Activated CD4-positive, alpha-beta T cell treated with anti-CD3 and anti-CD28 coated beads for 36 hours (primary cell): ENCODE measurements at regions not wholly inside any gene's neighbourhood (a gene's known extent, or its start where the extent isn't known, plus 50 kb on each side); places are given as distances from the start of the nearest gene placed in this dataset.
"Not testable (repeated sequence)": the region's sequence is repeated elsewhere in the genome, so short reads cannot be mapped to it uniquely, and the experiment has no call there.

Experiments
- ATAC-seq: fragments of 200-7000 bp; cut with Tn5 transposase; one replicate; pipeline ENCODE4 v1.10.0; 2021; ENCODE audit warnings: mild to moderate bottlenecking, moderate library complexity
- CTCF ChIA-PET: fragments of 350-600 bp; sonication (Branson Sonifier 250); formaldehyde crosslinking; loops from one replicate; lab custom pipeline; 2021; ENCODE audit warnings: antibody characterized with exemption; lab: Charles Lee
- POLR2A ChIA-PET: fragments of 350-600 bp; sonication (Branson Sonifier 250); formaldehyde crosslinking; loops from one replicate; lab custom pipeline; 2021; ENCODE audit warnings: antibody characterized with exemption, inconsistent platforms; lab: Charles Lee
- DNase-seq: peaks from one replicate; pipeline ENCODE4 v3.0.0-alpha.2; 2020
- H3K27ac Mint-ChIP-seq: one replicate; pipeline ENCODE4 v1.8.0; 2021; ENCODE audit warnings: mixed read lengths
- H3K27me3 Mint-ChIP-seq: one replicate; pipeline ENCODE4 v1.8.0; 2021; ENCODE audit warnings: mixed read lengths
- H3K36me3 Mint-ChIP-seq: one replicate; pipeline ENCODE4 v1.8.0; 2021; ENCODE audit warnings: low read depth, mixed read lengths
- H3K4me1 Mint-ChIP-seq: one replicate; pipeline ENCODE4 v1.8.0; 2021; ENCODE audit warnings: mixed read lengths
- H3K4me3 Mint-ChIP-seq: one replicate; pipeline ENCODE4 v1.8.0; 2021; ENCODE audit warnings: mild to moderate bottlenecking, moderate library complexity, mixed read lengths
- H3K9me3 Mint-ChIP-seq: one replicate; pipeline ENCODE4 v1.8.0; 2021; ENCODE audit warnings: low read depth, mixed read lengths
- intact Hi-C, 2 experiments: fragments of 100-400 bp; cut with DNase I in 1 of 2; cut with micrococcal nuclease in 1 of 2; formaldehyde crosslinking; loops; one replicate each; pipeline versions ENCODE4 v1.14.2 to v1.15.1; 2022 to 2024; cut with DNase I, micrococcal nuclease

DNA sequence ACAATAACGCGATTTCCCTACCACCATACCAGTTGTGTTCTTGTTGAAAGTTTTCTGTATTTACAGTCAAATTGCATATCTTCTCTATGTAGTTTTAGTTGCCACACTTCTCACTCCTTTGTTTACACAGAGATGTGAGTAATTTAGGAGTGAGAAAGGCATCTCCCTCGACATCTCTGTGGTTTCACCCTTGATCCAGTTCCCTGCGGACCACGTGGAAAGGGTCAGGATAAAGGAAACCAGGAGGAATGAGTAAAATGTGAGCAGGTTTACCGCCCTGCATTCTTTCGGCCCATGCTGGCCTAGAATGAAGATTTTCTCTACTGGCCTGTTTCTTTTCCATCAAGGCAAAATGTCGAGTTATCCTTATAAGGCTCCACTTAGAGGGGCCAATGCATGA, 83.2 kb upstream of the WIPF3 start:
- intact Hi-C loops, POLR2A ChIA-PET, H3K4me3 Mint-ChIP-seq: not testable (repeated sequence)

DNA sequence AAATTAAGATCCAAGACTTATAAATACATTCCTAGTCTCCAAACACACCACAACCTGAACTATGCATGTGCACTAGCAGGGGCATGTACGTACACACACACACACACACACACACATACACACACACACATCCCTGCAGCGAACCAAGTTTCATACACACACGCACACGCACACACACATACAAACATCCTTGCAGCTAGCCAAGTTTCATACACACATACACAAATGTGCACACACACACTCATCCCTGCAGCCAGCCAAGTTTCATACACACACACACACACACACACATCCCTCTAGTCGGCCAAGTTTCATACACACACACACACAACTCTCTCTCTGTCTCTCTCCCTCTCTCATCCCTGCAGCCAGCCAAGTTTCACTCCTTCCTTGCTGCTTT, 82.7 kb upstream of the WIPF3 start:
- ChIA-PET POLR2A (no interaction called here), CTCF (no interaction called here)
- no peak for DNase-seq
- no peaks in the 10 kb centered on the region for H3K36me3 Mint-ChIP-seq
- H3K9me3 Mint-ChIP-seq: no peaks in the 10 kb centered on the region
- H3K27ac Mint-ChIP-seq: no peak overlapping the region
- intact Hi-C loops: no loop called here
- H3K4me1 Mint-ChIP-seq: no peaks in the 10 kb centered on the region
- ATAC-seq: no peak
- H3K4me3 Mint-ChIP-seq: no peak overlapping the region
- peaks cover under 1% of the 10 kb centered on the region for H3K27me3 Mint-ChIP-seq

More for the DNA sequence above, 83.2 kb upstream of the WIPF3 start:
- H3K27ac Mint-ChIP-seq, H3K9me3 Mint-ChIP-seq, H3K36me3 Mint-ChIP-seq, H3K27me3 Mint-ChIP-seq, H3K4me1 Mint-ChIP-seq, ATAC-seq, CTCF ChIA-PET, DNase-seq: not testable (repeated sequence)

DNA sequence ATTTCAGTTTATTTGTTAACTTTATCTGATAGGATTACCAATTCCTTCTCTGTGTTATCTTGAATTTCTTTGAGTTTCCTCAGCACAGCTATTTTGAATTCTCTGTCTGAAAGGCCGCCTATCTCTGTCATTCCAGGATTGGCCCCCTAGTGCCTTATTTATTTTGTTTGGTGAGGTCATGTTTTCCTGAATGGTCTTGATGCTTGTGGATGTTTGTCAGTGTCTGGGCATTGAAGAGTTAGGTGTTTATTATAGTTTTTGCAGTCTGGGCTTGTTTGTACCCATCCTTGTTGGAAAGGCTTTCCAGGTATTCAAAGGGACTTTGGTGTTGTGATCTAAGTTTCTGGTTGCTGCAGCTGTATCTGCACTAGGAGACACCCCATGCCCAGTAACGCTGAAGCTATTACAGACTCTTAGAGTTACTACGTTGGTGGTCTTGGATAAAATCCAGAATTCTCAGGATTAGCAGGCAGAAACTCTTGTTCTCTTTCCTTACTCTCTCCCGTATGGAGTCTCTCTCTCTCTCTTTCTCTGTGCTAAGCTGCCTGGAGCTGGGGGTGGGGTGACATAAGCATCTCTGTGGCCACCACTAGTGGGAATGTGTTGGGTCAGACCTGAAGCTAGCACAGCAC, 76.7 kb upstream of the WIPF3 start:
- H3K4me1 Mint-ChIP-seq, DNase-seq, H3K9me3 Mint-ChIP-seq, H3K36me3 Mint-ChIP-seq, intact Hi-C loops, H3K27ac Mint-ChIP-seq, CTCF ChIA-PET, H3K4me3 Mint-ChIP-seq, ATAC-seq, POLR2A ChIA-PET: not testable (repeated sequence)
- peaks cover 11% of the 10 kb centered on the region for H3K27me3 Mint-ChIP-seq

DNA sequence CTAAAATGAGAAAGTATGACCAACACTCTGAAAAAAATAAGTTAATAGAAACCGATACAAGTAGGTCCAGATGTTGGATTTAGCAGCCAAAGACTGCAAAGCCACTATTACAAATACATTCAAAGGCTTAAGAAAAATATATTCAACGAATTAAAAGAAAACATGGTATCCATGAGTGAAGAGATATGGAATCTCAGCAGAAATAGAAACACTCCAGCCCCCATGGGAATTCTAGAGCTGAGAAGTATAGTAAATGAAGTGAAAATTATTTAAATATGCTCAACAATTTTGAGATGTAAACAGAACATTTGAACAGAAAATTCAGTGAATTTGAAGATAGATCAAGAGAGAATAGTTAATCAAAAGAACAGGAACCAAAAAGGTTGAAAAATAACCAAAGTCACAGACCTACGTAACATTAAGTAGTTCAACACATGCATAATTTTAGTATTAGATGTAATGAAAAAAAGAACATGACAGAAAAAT, 72.0 kb upstream of the WIPF3 start:
- no peak for ATAC-seq
- intact Hi-C loops: no loop called here
- CTCF ChIA-PET: no interaction called here

DNA sequence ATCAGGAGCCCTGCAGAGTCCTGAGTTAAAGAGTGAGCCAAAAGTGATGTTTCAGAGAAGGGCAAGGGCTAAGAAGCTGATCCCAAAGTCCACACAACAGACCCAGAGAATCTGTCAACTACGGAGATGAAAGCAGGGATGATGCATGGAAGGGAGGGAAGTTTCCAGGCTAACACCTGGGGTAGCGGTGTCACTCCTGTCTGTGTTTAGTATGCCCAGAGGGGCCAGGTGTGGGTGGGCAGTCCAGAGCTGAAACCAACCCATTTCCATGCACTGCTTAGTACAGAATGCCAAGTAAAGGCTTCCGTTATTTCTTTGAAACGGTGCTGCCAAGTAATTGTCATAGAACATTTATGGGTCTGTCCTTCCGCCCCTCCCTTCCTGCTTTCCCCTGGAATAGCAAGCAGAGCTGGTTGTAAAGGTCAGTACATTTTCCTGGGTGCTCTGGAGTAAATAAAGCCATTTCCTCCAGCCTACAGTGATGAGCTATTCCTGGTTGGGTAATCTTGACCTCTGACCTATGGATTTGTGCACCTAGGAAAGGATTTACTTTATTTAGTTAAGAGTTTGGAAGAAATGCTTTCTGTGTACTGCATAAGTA, 58.6 kb upstream of the WIPF3 start:
- H3K9me3 Mint-ChIP-seq, H3K27me3 Mint-ChIP-seq, H3K4me1 Mint-ChIP-seq, H3K36me3 Mint-ChIP-seq, DNase-seq, H3K27ac Mint-ChIP-seq, H3K4me3 Mint-ChIP-seq, POLR2A ChIA-PET, ATAC-seq: not testable (repeated sequence)
- intact Hi-C loops: loop anchor here (1.0 to 10.0 kb wide), 4 partner anchors 113 to 315 kb away; no protein-coding TSS in a partner anchor
- CTCF ChIA-PET: interaction anchor here (0.9 to 2.2 kb wide), 3 partner anchors 106 to 314 kb away, joined by 3 to 13 read pairs (median 3); no protein-coding TSS in a partner anchor

More for the DNA sequence above, 72.0 kb upstream of the WIPF3 start:
- Mint-ChIP-seq H3K9me3 (no peaks in the 10 kb centered on the region), H3K36me3 (no peaks in the 10 kb centered on the region), H3K27me3 (peaks cover 10% of the 10 kb centered on the region), H3K4me3 (no peak overlapping the region), H3K27ac (no peak overlapping the region), H3K4me1 (no peaks in the 10 kb centered on the region)
- no peak for DNase-seq
- POLR2A ChIA-PET: no interaction called here

DNA sequence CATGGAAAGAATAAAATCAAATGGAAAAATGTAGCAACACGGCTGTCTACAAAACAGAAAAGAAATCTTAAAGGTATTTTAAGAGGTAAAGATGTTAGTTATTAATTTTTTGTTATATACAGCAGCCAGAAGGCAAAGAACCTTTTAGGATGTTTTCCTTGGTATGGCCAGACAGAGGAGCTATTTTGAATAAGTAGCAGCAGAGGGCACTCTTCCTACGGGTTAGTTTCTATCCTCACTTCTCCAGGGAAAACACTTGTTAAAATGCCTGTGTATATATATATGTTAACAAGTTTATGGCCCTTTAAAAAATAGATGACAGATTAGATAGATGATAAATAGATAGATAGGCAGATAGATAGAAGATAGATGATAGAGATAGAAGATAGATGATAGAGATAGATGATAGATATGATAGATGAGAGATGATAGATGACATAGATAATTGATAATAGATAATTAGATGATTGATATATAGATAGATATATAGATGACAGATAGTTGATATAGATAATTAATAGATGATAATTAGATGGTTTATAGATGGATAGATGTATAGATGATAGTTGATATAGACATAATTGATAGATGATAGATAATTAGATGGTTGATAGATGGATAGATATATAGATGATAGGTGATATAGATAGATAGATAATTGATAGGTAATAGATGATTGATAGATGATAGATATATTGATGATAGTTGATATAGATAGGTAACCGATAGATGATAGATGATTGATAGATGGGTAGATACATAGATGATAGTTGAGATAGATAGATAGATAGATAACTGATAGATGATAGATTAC, 57.8 kb upstream of the WIPF3 start:
- Mint-ChIP-seq H3K4me1 (no peaks in the 10 kb centered on the region), H3K36me3 (no peaks in the 10 kb centered on the region), H3K9me3 (no peaks in the 10 kb centered on the region), H3K27me3 (no peaks in the 10 kb centered on the region), H3K27ac (no peak overlapping the region), H3K4me3 (no peak overlapping the region)
- POLR2A ChIA-PET: no interaction called here
- DNase-seq (no peak), ATAC-seq (no peak)
- CTCF ChIA-PET: interaction anchor here (0.9 to 2.2 kb wide), 3 partner anchors 105 to 314 kb away, joined by 3 to 13 read pairs (median 3); no protein-coding TSS in a partner anchor
- intact Hi-C loops: loop anchor here (1.0 to 10.0 kb wide), 4 partner anchors 114 to 314 kb away; no protein-coding TSS in a partner anchor

DNA sequence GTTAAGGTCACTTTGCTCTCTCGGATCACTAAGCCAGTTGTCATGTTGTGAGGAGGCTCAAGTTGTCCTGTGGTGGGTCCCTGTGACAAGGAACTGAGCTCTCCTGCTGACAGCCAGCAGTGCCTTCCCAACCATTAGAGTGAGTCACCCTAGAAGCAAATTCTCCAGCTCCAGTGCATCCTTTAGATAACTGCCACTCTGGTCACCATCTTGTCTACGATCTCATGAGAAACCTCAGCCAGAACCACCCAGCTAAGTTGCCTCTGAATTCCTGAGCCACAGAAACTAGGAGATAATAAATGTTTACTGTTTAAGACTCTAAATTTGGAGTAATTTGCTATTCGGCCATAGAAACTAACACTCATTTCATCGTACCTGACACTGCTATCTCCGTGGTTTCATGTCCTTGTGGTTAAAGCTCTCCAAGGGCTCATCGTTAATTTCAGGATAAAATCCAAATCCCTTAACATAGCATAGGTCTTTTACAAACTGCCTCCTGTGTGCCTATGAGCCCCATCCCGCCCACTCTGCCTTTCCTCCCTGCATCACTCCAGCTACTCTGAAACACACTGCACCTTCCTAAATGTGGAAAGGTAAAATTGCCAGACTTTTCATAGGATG, 56.5 kb upstream of the WIPF3 start:
- ATAC-seq: no peak
- DNase-seq: no peak
- H3K27ac Mint-ChIP-seq: no peak overlapping the region
- no peaks in the 10 kb centered on the region for H3K36me3 Mint-ChIP-seq
- no peaks in the 10 kb centered on the region for H3K27me3 Mint-ChIP-seq
- CTCF ChIA-PET: interaction anchor here (1.3 kb wide), 1 partner anchor 171 kb away, joined by 4 read pairs; no protein-coding TSS in a partner anchor
- intact Hi-C loops: loop anchor here (2.0 to 10.0 kb wide), 2 partner anchors 115 to 171 kb away; no protein-coding TSS in a partner anchor
- POLR2A ChIA-PET: no interaction called here
- no peaks in the 10 kb centered on the region for H3K9me3 Mint-ChIP-seq
- no peak overlapping the region for H3K4me3 Mint-ChIP-seq
- H3K4me1 Mint-ChIP-seq: no peaks in the 10 kb centered on the region

DNA sequence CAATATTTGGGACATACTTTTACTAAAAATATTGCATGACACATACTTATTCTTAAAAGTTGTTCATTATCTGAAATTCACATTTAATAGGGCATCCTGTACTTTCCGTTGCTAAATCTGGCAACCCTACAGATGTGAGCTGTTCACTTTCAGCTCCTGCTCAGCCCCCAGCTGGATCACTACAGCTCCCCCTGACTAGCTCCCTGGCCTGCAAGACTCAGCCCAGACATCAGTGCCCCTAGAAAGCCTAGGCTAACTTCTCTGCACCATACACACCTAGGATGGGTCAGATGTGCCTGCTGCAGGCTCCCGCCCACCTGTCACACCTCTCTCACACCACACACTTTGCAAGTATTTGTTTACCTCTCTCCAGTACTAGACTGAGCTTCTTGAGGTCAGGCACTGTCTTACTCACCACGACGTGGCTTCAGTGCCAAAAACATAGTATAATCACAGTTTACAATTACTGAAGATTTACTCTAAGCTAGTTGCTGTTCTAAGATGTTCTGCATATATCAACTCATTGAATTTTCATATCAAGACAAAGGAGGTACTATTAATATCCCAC, 55.9 kb upstream of the WIPF3 start:
- H3K36me3 Mint-ChIP-seq, intact Hi-C loops, H3K27me3 Mint-ChIP-seq, H3K9me3 Mint-ChIP-seq, H3K27ac Mint-ChIP-seq, POLR2A ChIA-PET, H3K4me3 Mint-ChIP-seq, H3K4me1 Mint-ChIP-seq, DNase-seq: not testable (repeated sequence)
- CTCF ChIA-PET: interaction anchor here (1.3 kb wide), 1 partner anchor 171 kb away, joined by 4 read pairs; no protein-coding TSS in a partner anchor
- ATAC-seq: peak; percentile 30

DNA sequence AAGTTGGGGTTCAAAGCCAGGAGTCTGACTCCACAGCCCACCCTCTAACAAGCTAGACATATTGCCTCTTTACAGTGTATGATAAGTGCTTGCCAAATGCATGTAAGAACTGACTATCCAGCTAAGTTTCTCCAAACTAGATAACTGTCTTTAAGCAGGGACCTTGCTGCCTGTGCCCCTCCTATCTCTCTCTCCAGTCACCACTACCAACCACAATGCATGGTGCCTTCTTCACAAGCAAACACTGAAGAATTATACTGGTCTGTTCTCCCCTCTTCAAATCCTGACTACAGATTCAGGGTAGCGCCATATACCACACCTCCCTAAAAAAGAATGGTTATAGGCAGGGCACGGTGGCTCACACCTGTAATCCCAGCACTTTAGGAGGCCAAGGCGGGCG, 55.3 kb upstream of the WIPF3 start:
- intact Hi-C loops, H3K36me3 Mint-ChIP-seq, H3K27ac Mint-ChIP-seq, H3K9me3 Mint-ChIP-seq, ATAC-seq, DNase-seq, H3K4me1 Mint-ChIP-seq, H3K27me3 Mint-ChIP-seq, H3K4me3 Mint-ChIP-seq, CTCF ChIA-PET, POLR2A ChIA-PET: not testable (repeated sequence)

DNA sequence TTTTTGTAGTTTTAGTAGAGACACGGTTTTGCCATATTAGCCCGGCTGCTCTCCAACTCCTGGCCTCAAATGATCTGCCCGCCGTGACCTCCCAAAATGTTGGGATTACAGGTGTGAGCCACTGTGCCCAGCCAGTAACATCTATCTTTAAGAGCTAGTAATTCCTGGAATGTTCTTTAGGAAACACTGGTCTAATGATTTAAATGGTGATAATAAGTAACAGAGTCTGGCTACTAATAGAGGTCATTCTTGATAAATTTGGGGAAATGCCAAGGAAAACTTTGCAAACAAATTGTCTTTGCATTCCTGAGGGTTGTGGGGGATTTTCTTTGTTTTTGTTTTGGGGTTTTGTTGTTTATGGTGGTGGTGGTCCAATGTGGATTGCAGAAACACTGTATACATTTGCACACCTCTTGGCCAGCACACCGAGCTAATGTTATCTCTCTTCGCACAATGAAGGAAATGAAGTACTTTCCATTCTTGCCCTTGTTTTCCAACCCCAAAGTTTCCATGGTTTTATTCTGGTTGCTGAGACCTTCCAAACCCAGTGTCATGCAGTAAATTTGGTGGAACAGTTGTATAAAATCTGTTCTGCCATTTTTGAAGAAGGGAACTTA, 51.3 kb upstream of the WIPF3 start:
- H3K36me3 Mint-ChIP-seq: no peaks in the 10 kb centered on the region
- no peaks in the 10 kb centered on the region for H3K4me1 Mint-ChIP-seq
- H3K9me3 Mint-ChIP-seq: no peaks in the 10 kb centered on the region
- no peak for DNase-seq
- H3K27ac Mint-ChIP-seq: no peak overlapping the region
- POLR2A ChIA-PET: no interaction called here
- no peak overlapping the region for H3K4me3 Mint-ChIP-seq
- intact Hi-C loops: no loop called here
- no peak for ATAC-seq
- no peaks in the 10 kb centered on the region for H3K27me3 Mint-ChIP-seq
- CTCF ChIA-PET: interaction anchor here (0.9 kb wide), 1 partner anchor 9 kb away, joined by 3 read pairs; no protein-coding TSS in a partner anchor
